WTC11 (cell line): ENCODE measurements at regions not wholly inside any gene's neighbourhood (a gene's known extent, or its start where the extent isn't known, plus 50 kb on each side); places are given as distances from the start of the nearest gene placed in this dataset.

Experiments used
- ATF1 ChIP-seq: sonication (generic); formaldehyde crosslinking; IDR thresholded peaks from 2 replicates; pipeline ENCODE4 v1.8.1; 2023; ENCODE audit warnings: mild to moderate bottlenecking, moderate library complexity, missing genetic modification reagents
- CBFB ChIP-seq: sonication (generic); formaldehyde crosslinking; IDR thresholded peaks from 2 replicates; pipeline ENCODE4 v1.8.1; 2022; ENCODE audit warnings: mild to moderate bottlenecking, low read depth, missing genetic modification reagents
- CREB1 ChIP-seq: sonication (generic); formaldehyde crosslinking; IDR thresholded peaks from 2 replicates; pipeline ENCODE4 v1.8.0; 2023; ENCODE audit warnings: mild to moderate bottlenecking, missing genetic modification reagents
- SMAD3 ChIP-seq: sonication (generic); formaldehyde crosslinking; IDR thresholded peaks from 2 replicates; pipeline ENCODE4 v1.8.0; 2022; ENCODE audit warnings: missing genetic modification reagents, mild to moderate bottlenecking, borderline replicate concordance
- ZBTB43 ChIP-seq: sonication (generic); formaldehyde crosslinking; IDR thresholded peaks from 2 replicates; pipeline ENCODE4 v1.8.1; 2023; ENCODE audit warnings: mild to moderate bottlenecking, missing genetic modification reagents
- TF ChIP-seq, protein P1 (sequence below): fragments of 200-600 bp; IDR thresholded peaks from 2 replicates; pipeline ENCODE4 v1.8.0; 2022; ENCODE audit warnings: antibody characterized with exemption
- TF ChIP-seq, protein P2 (sequence below): sonication (generic); formaldehyde crosslinking; IDR thresholded peaks from 2 replicates; pipeline ENCODE4 v1.8.1; 2022; ENCODE audit warnings: low read depth, missing genetic modification reagents, borderline replicate concordance

DNA sequence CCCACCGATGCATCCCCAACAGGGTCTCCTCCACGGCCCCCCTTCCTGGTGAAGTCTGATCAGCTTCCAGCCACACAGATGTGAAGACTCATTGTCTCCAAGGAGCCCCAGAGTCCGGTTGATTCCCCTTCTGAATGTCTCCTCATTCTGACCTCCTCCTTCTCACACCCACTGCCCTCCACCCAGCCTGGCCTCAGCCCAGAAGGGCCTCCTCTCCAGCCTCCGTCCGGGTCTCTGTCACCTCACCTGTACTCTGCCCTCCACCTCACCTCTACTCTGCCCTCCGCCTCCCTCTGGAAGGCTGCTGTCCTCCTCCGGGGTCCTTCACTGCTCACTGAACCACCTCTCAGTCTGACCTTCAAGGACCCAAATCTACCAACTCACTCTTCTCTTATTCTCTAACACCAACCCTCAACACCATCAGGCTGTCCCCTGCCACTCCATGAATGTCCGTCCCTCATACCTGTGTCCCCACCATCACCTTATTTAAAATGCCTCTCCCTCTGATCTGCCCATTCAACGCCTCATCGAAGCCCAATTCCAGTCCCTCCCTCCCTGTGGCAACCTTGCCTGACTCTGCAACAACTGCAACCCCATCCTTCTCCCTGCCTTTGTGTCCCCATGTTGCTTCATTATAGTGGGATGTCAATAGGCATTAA, 201.2 kb downstream of the TOMM20 start:
- TF ChIP-seq, protein P1, sequence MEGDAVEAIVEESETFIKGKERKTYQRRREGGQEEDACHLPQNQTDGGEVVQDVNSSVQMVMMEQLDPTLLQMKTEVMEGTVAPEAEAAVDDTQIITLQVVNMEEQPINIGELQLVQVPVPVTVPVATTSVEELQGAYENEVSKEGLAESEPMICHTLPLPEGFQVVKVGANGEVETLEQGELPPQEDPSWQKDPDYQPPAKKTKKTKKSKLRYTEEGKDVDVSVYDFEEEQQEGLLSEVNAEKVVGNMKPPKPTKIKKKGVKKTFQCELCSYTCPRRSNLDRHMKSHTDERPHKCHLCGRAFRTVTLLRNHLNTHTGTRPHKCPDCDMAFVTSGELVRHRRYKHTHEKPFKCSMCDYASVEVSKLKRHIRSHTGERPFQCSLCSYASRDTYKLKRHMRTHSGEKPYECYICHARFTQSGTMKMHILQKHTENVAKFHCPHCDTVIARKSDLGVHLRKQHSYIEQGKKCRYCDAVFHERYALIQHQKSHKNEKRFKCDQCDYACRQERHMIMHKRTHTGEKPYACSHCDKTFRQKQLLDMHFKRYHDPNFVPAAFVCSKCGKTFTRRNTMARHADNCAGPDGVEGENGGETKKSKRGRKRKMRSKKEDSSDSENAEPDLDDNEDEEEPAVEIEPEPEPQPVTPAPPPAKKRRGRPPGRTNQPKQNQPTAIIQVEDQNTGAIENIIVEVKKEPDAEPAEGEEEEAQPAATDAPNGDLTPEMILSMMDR: no peak
- TF ChIP-seq, protein P2, sequence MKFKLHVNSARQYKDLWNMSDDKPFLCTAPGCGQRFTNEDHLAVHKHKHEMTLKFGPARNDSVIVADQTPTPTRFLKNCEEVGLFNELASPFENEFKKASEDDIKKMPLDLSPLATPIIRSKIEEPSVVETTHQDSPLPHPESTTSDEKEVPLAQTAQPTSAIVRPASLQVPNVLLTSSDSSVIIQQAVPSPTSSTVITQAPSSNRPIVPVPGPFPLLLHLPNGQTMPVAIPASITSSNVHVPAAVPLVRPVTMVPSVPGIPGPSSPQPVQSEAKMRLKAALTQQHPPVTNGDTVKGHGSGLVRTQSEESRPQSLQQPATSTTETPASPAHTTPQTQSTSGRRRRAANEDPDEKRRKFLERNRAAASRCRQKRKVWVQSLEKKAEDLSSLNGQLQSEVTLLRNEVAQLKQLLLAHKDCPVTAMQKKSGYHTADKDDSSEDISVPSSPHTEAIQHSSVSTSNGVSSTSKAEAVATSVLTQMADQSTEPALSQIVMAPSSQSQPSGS: no peak
- TF ChIP-seq ATF1 (CRISPR knock-in tag) (no peak), CREB1 (no peak), ZBTB43 (CRISPR knock-in tag) (no peak), CBFB (no peak), SMAD3 (no peak)
